Spinal cord (tissue), 9 donors: ENCODE measurements at regions not wholly inside any gene's neighbourhood (a gene's known extent, or its start where the extent isn't known, plus 50 kb on each side); places are given as distances from the start of the nearest gene placed in this dataset.

ENCODE experiments used
- DNase-seq, 6 donors: peaks; one replicate each; pipeline versions ENCODE4 v3.0.0 to v3.0.0-alpha.2; 2013 to 2015; ENCODE audit warnings: low spot score in 6 of 6, low read depth in 4 of 6
- H3K27ac ChIP-seq: one replicate; pipeline ENCODE4 v1.5.1; 2013; ENCODE audit warnings: low read depth, low read length, control low read depth
- H3K27me3 ChIP-seq: one replicate; pipeline ENCODE4 v1.6.1; 2013; ENCODE audit warnings: low read length; ENCODE audit not compliant: control insufficient read depth, insufficient read depth
- H3K36me3 ChIP-seq: one replicate; pipeline ENCODE4 v1.6.1; 2013; ENCODE audit warnings: low read length; ENCODE audit not compliant: control insufficient read depth, insufficient read depth
- H3K4me1 ChIP-seq: one replicate; pipeline ENCODE4 v1.6.1; 2013; ENCODE audit warnings: low read length; ENCODE audit not compliant: control insufficient read depth, insufficient read depth
- H3K4me3 ChIP-seq: one replicate; pipeline ENCODE4 v1.5.1; 2013; ENCODE audit warnings: low read depth, low read length, control low read depth
- H3K9me3 ChIP-seq: one replicate; pipeline ENCODE4 v1.6.1; 2013; ENCODE audit warnings: low read length; ENCODE audit not compliant: control insufficient read depth, insufficient read depth
- WGBS: methylation state at CpG from one replicate; pipeline ENCODE4 v1.1.5; 2013; ENCODE audit warnings: missing lambda C conversion rate; ENCODE audit not compliant: insufficient coverage; 5-methylcytosine and 5-hydroxymethylcytosine counted together
- donor health status: healthy.

- WGBS = 76% methylated on average over 25 of the region's 30 CpGs
- no peak overlapping the region for H3K4me3 ChIP-seq
Measured at GRCh38 chr9:96050048-96050860, 174.8 kb downstream of the ERCC6L2 start.

GRCh38 chr9:96048956-96049831 lies 173.7 kb downstream of the ERCC6L2 start:
- Histone ChIP-seq H3K27ac (peak overlapping the region; percentile 95), H3K4me1 (peaks cover 51% of the 10 kb centered on the region), H3K4me3 (peak overlapping the region; percentile 12), H3K27me3 (no peaks in the 10 kb centered on the region), H3K36me3 (no peaks in the 10 kb centered on the region), H3K9me3 (no peaks in the 10 kb centered on the region)
- 31% methylated on average over 39 of the region's 39 CpGs for WGBS
- peak; percentile 54 to 94 (median 78) for DNase-seq

More at GRCh38 chr9:96050048-96050860, 174.8 kb downstream of the ERCC6L2 start:
- no peak for DNase-seq
- H3K36me3 ChIP-seq = no peaks in the 10 kb centered on the region
- peak overlapping the region; percentile 95 for H3K27ac ChIP-seq
- no peaks in the 10 kb centered on the region for H3K27me3 ChIP-seq
- H3K9me3 ChIP-seq = no peaks in the 10 kb centered on the region
- peaks cover 51% of the 10 kb centered on the region for H3K4me1 ChIP-seq

GRCh38 chr9:96048104-96048955 lies 172.8 kb downstream of the ERCC6L2 start:
- Histone ChIP-seq H3K27me3 (no peaks in the 10 kb centered on the region), H3K9me3 (no peaks in the 10 kb centered on the region), H3K4me1 (peaks cover 51% of the 10 kb centered on the region), H3K27ac (peak overlapping the region; percentile 95), H3K36me3 (no peaks in the 10 kb centered on the region), H3K4me3 (peak overlapping the region; percentile 12)
- DNase-seq = peak in 4 of 6 donors; percentile 51 to 88 (median 70)
- 22% methylated on average over 16 of the region's 24 CpGs for WGBS

GRCh38 chr9:96047741-96048103 lies 172.2 kb downstream of the ERCC6L2 start:
- WGBS = 25% methylated on average over 7 of the region's 10 CpGs
- no peaks in the 10 kb centered on the region for H3K27me3 ChIP-seq
- H3K9me3 ChIP-seq = no peaks in the 10 kb centered on the region
- no peaks in the 10 kb centered on the region for H3K36me3 ChIP-seq
- peaks cover 51% of the 10 kb centered on the region for H3K4me1 ChIP-seq
- peak overlapping the region; percentile 95 for H3K27ac ChIP-seq
- H3K4me3 ChIP-seq = no peak overlapping the region
- peak in 1 of 6 donors; percentile 53 for DNase-seq

GRCh38 chr9:96047116-96047639 lies 171.7 kb downstream of the ERCC6L2 start:
- Histone ChIP-seq H3K9me3 (no peaks in the 10 kb centered on the region), H3K4me1 (peaks cover 51% of the 10 kb centered on the region), H3K27ac (peak overlapping the region; percentile 95), H3K27me3 (no peaks in the 10 kb centered on the region), H3K36me3 (no peaks in the 10 kb centered on the region), H3K4me3 (no peak overlapping the region)
- no peak for DNase-seq
- WGBS = 80% methylated on average over 7 of the region's 16 CpGs

- H3K4me1 ChIP-seq = peaks cover 54% of the 10 kb centered on the region
- no peak overlapping the region for H3K4me3 ChIP-seq
- DNase-seq = no peak
- H3K9me3 ChIP-seq = no peaks in the 10 kb centered on the region
- H3K27me3 ChIP-seq = no peaks in the 10 kb centered on the region
- H3K27ac ChIP-seq = no peak overlapping the region
- WGBS = 73% methylated on average over 3 of the region's 5 CpGs
- H3K36me3 ChIP-seq = no peaks in the 10 kb centered on the region
Measured at GRCh38 chr9:96045811-96046210, 170.3 kb downstream of the ERCC6L2 start.

GRCh38 chr9:96044401-96044800 lies 168.9 kb downstream of the ERCC6L2 start:
- no peaks in the 10 kb centered on the region for H3K27me3 ChIP-seq
- H3K4me1 ChIP-seq = peaks cover 48% of the 10 kb centered on the region
- H3K9me3 ChIP-seq = no peaks in the 10 kb centered on the region
- no peak overlapping the region for H3K4me3 ChIP-seq
- DNase-seq = no peak
- 83% methylated on average over 4 of the region's 4 CpGs for WGBS
- no peak overlapping the region for H3K27ac ChIP-seq
- no peaks in the 10 kb centered on the region for H3K36me3 ChIP-seq

GRCh38 chr9:96040591-96041461 lies 165.3 kb downstream of the ERCC6L2 start:
- 33% methylated on average over 12 of the region's 21 CpGs for WGBS
- Histone ChIP-seq H3K36me3 (no peaks in the 10 kb centered on the region), H3K27me3 (no peaks in the 10 kb centered on the region), H3K9me3 (no peaks in the 10 kb centered on the region), H3K27ac (peak overlapping the region; percentile 26), H3K4me1 (peaks cover 14% of the 10 kb centered on the region), H3K4me3 (no peak overlapping the region)
- DNase-seq = peak in 1 of 6 donors; percentile 56
